Psoas muscle (tissue), 7 donors: ENCODE measurements at regions not wholly inside any gene's neighbourhood (a gene's known extent, or its start where the extent isn't known, plus 50 kb on each side); places are given as distances from the start of the nearest gene placed in this dataset.

Experiments used
- ATAC-seq, 4 donors: fragments of 200-7000 bp; cut with Tn5 transposase; one replicate each; pipeline ENCODE4 v1.9.1; 2020; ENCODE audit warnings: moderate library complexity in 3 of 4, mild to moderate bottlenecking in 2 of 4
- DNase-seq, 2 donors: peaks; one replicate each; pipeline ENCODE4 v3.0.0-alpha.2; 2020
- H3K27ac ChIP-seq: fragments of 200-600 bp; one replicate; pipeline ENCODE4 v1.8.0; 2022
- H3K27me3 ChIP-seq, 3 donors: fragments of 200-600 bp in 1 of 3; one replicate each; pipeline versions ENCODE4 v1.6.1 to v1.8.0; 2013 to 2022; ENCODE audit warnings: low read length in 2 of 3, mild to moderate bottlenecking in 2 of 3, moderate library complexity in 1 of 3; ENCODE audit not compliant: insufficient read depth in 3 of 3
- H3K36me3 ChIP-seq, 2 donors: fragments of 200-600 bp in 1 of 2; one replicate each; pipeline versions ENCODE4 v1.6.1 to v1.8.0; 2013 to 2022; ENCODE audit warnings: low read depth in 1 of 2, mild to moderate bottlenecking in 1 of 2, moderate library complexity in 1 of 2; ENCODE audit not compliant: insufficient read depth in 1 of 2
- H3K4me1 ChIP-seq: fragments of 200-600 bp; one replicate; pipeline ENCODE4 v1.8.0; 2022
- H3K4me3 ChIP-seq: fragments of 200-600 bp; one replicate; pipeline ENCODE4 v1.8.0; 2022; ENCODE audit warnings: mild to moderate bottlenecking
- H3K9me3 ChIP-seq: fragments of 200-600 bp; one replicate; pipeline ENCODE4 v1.8.0; 2022
- CTCF ChIP-seq: fragments of 200-600 bp; IDR thresholded peaks from one replicate; pipeline ENCODE4 v1.8.0; 2022; ENCODE audit warnings: antibody characterized with exemption
- WGBS, 3 donors: extraction: QIAGEN DNeasy Blood & Tissue Kit; methylation state at CpG; one replicate each; pipeline versions ENCODE4 v1.1.6 to v1.1.7; 2013; 5-methylcytosine and 5-hydroxymethylcytosine counted together
- intact Hi-C, 2 donors: fragments of 100-400 bp; cut with DNase I; formaldehyde crosslinking; loops; one replicate each; pipeline versions ENCODE4 v1.11.0 to v1.14.2; 2022
- donor health status: healthy with polysubstance abuse.
- donor health status: DM: no; HTN: no; CAD: no; lungs with moderate emphysema.
- donor health status: Bipolar disorder and iron deficiency.
- donor health status: healthy.
- donor health status: DM: yes; HTN: yes; CAD: no.
- donor health status: DM: no; HTN: no; CAD: no.
- donor health status: DM: yes; HTN: yes; CAD: no.

- WGBS, 3 donors = 83 to 90% (median 88%) methylated on average over 2 of the region's 2 CpGs
- TF ChIP-seq CTCF = no peak
- no peak overlapping the region for H3K27ac ChIP-seq
- no peak overlapping the region for H3K4me3 ChIP-seq
- intact Hi-C loops = no loop called here
- H3K27me3 ChIP-seq = peaks cover 0 to 2% (median 0%) of the 10 kb centered on the region in 3 donors
- H3K9me3 ChIP-seq = no peaks in the 10 kb centered on the region
- DNase-seq (no peak), ATAC-seq (no peak)
- H3K36me3 ChIP-seq = no peaks in the 10 kb centered on the region
- H3K4me1 ChIP-seq = no peaks in the 10 kb centered on the region
These were observed 171.6 kb upstream of the CEP162 start for GRCh38 chr6:84399003-84399402.

- DNase-seq = no peak
- peaks cover 2% of the 10 kb centered on the region for H3K9me3 ChIP-seq
- no peaks in the 10 kb centered on the region for H3K4me1 ChIP-seq
- H3K36me3 ChIP-seq = no peaks in the 10 kb centered on the region
- ATAC-seq = no peak
- no peak overlapping the region for H3K27ac ChIP-seq
- peaks cover 0 to 2% (median 0%) of the 10 kb centered on the region in 3 donors for H3K27me3 ChIP-seq
- intact Hi-C loops = no loop called here
- no peak for TF ChIP-seq CTCF
- 56 to 59% (median 58%) methylated on average over 3 of the region's 3 CpGs for WGBS, 3 donors
- H3K4me3 ChIP-seq = no peak overlapping the region
These were observed 164.8 kb upstream of the CEP162 start for GRCh38 chr6:84392261-84392660.

GRCh38 chr6:84390851-84391250 lies 163.4 kb upstream of the CEP162 start:
- no peak for TF ChIP-seq CTCF
- ATAC-seq (no peak), DNase-seq (no peak)
- Histone ChIP-seq H3K9me3 (peaks cover 7% of the 10 kb centered on the region), H3K27ac (no peak overlapping the region), H3K27me3 (no peaks in the 10 kb centered on the region), H3K36me3 (no peaks in the 10 kb centered on the region), H3K4me3 (no peak overlapping the region), H3K4me1 (no peaks in the 10 kb centered on the region)
- WGBS, 3 donors = 35 to 60% (median 44%) methylated on average over 2 of the region's 2 CpGs
- intact Hi-C loops = no loop called here

GRCh38 chr6:84390334-84390733 lies 162.9 kb upstream of the CEP162 start:
- Histone ChIP-seq H3K4me3 (no peak overlapping the region), H3K9me3 (peaks cover 7% of the 10 kb centered on the region), H3K36me3 (no peaks in the 10 kb centered on the region), H3K27me3 (no peaks in the 10 kb centered on the region), H3K4me1 (no peaks in the 10 kb centered on the region), H3K27ac (no peak overlapping the region)
- intact Hi-C loops = no loop called here
- TF ChIP-seq CTCF = no peak
- 61 to 66% (median 64%) methylated on average over 2 of the region's 2 CpGs for WGBS, 3 donors
- ATAC-seq (no peak), DNase-seq (no peak)

GRCh38 chr6:84379142-84379541 lies 151.7 kb upstream of the CEP162 start:
- Histone ChIP-seq H3K9me3 (peaks cover 4% of the 10 kb centered on the region), H3K4me3 (no peak overlapping the region), H3K36me3 (no peaks in the 10 kb centered on the region), H3K27ac (no peak overlapping the region), H3K4me1 (no peaks in the 10 kb centered on the region), H3K27me3 (no peaks in the 10 kb centered on the region)
- WGBS, 3 donors = 81 to 86% (median 84%) methylated on average over 3 of the region's 3 CpGs
- intact Hi-C loops = no loop called here
- ATAC-seq (no peak), DNase-seq (no peak)
- no peak for TF ChIP-seq CTCF
